ENCODE measurements at regions not wholly inside any gene's neighbourhood (a gene's known extent, or its start where the extent isn't known, plus 50 kb on each side); places are given as distances from the start of the nearest gene placed in this dataset.

DNA sequence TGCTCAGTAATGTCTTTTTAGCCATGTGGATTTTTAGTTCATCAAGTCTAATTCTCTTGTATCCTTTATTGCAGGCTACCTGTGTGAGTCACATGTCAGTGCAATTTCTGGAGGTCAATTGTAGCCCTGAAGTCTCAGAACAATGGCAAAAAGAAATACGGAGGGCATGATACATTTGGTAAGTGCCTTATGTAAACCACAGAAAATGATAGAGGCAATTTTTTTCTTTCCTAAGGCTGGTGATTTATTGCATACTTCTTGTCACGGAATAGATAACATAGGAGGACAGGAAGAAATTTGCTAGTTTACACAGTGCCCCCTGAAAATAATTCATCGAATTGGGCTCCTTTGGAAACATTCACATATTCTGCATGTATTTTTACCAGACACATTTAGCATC, 235.9 kb downstream of the DMRTA1 start:
- H3K27me3 ChIP-seq: no peaks in the 10 kb centered on the region
- H3K4me1 ChIP-seq: no peaks in the 10 kb centered on the region
- H3K4me3 ChIP-seq: no peak overlapping the region
- DNase-seq: no peak
- no peaks in the 10 kb centered on the region for H3K36me3 ChIP-seq
- no peak overlapping the region for H3K27ac ChIP-seq
- no peaks in the 10 kb centered on the region for H3K9me3 ChIP-seq
- TF ChIP-seq, protein P1, sequence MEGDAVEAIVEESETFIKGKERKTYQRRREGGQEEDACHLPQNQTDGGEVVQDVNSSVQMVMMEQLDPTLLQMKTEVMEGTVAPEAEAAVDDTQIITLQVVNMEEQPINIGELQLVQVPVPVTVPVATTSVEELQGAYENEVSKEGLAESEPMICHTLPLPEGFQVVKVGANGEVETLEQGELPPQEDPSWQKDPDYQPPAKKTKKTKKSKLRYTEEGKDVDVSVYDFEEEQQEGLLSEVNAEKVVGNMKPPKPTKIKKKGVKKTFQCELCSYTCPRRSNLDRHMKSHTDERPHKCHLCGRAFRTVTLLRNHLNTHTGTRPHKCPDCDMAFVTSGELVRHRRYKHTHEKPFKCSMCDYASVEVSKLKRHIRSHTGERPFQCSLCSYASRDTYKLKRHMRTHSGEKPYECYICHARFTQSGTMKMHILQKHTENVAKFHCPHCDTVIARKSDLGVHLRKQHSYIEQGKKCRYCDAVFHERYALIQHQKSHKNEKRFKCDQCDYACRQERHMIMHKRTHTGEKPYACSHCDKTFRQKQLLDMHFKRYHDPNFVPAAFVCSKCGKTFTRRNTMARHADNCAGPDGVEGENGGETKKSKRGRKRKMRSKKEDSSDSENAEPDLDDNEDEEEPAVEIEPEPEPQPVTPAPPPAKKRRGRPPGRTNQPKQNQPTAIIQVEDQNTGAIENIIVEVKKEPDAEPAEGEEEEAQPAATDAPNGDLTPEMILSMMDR (IDR thresholded peaks at IDR 0.05): no peak
- intact Hi-C loops (cut with DNase I; ENCODE audit: low total_unique reads): no loop called here

DNA sequence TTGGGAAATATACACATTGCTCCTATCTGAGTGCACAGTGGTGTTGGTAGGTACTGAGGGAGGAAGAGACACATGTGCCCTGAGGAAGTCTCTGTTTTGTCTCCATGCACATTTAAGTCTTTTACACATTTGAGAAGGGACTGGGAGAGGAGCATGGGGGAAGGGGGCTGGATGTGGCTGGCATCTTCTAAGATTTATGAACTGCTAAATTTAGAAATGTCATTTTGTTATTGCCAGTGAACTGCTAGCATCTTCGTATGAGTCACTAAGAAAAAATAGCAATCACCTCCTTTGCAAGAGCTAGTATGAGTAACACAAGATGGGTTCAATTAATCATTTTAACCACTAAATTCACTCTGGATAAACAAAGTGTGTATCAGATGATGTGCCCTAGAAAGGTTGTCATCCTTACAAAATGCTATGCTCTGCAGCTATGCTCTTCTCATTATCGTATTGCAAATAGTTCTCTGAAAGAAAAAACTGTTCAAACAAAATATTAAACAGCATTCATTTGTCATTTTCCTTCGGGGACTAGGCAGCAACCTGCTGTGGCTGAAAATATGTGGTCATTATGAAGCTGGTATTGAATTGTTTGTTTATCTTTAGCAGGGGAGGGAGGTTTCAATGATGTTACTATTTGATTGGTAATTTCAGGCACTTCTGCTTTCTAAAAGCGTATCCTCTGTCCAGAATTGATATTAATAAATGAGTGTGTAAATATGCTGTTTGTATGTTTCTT, 236.5 kb downstream of the DMRTA1 start:
- Histone ChIP-seq H3K27me3 (no peaks in the 10 kb centered on the region), H3K27ac (no peak overlapping the region), H3K4me3 (no peak overlapping the region), H3K36me3 (no peaks in the 10 kb centered on the region), H3K9me3 (no peaks in the 10 kb centered on the region), H3K4me1 (no peaks in the 10 kb centered on the region)
- intact Hi-C loops (cut with DNase I; ENCODE audit: low total_unique reads): no loop called here
- no peak for DNase-seq
- TF ChIP-seq, protein P1 (IDR thresholded peaks at IDR 0.05): no peak

DNA sequence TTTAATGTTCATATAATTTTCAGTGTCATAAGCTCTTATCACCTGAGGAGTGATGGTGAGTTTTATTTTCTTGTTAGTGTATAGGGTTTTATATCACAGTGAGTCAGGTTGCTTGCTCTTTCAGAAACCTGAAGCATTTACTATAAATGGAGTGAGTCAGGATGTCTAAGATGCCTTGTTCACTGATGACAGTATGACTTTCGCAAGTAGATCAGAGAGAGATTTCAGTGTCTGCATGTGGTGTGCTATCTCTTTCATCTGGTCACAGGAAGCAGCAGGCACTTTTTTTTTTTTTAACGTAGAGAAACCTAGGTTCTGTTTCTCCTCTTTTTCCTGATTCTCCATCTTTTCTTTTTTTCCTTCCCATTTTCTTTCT, 237.1 kb downstream of the DMRTA1 start:
- DNase-seq: no peak

DNA sequence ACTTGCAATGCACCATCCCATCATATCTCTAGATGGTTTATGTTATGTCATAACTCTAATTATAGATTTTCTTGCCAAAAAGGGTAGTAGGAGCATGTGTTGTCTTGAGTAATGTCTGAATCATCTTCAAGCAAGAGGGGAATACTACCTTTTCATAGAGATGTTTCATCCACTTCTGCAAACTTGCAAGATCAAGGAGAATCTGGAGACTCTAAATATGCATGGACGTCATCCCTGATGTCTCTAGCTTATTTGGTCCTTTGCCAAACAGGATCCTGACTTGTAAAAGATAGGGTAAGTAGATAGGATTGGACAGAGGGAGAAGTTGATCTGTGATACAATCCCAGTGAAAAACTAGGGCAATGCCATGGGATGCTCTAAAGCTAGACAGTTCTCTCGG, 246.5 kb downstream of the DMRTA1 start:
- Histone ChIP-seq H3K36me3 (no peaks in the 10 kb centered on the region), H3K9me3 (no peaks in the 10 kb centered on the region), H3K4me1 (no peaks in the 10 kb centered on the region), H3K27ac (no peak overlapping the region), H3K4me3 (no peak overlapping the region), H3K27me3 (no peaks in the 10 kb centered on the region)
- DNase-seq: no peak
- TF ChIP-seq, protein P1 (IDR thresholded peaks at IDR 0.05): no peak
- intact Hi-C loops (cut with DNase I; ENCODE audit: low total_unique reads): no loop called here

More for the DNA sequence above, 237.1 kb downstream of the DMRTA1 start:
- no peaks in the 10 kb centered on the region for H3K9me3 ChIP-seq
- H3K4me3 ChIP-seq: no peak overlapping the region
- no peaks in the 10 kb centered on the region for H3K27me3 ChIP-seq
- no peaks in the 10 kb centered on the region for H3K36me3 ChIP-seq
- TF ChIP-seq, protein P1 (IDR thresholded peaks at IDR 0.05): no peak
- H3K4me1 ChIP-seq: no peaks in the 10 kb centered on the region
- intact Hi-C loops (cut with DNase I; ENCODE audit: low total_unique reads): no loop called here
- H3K27ac ChIP-seq: no peak overlapping the region

DNA sequence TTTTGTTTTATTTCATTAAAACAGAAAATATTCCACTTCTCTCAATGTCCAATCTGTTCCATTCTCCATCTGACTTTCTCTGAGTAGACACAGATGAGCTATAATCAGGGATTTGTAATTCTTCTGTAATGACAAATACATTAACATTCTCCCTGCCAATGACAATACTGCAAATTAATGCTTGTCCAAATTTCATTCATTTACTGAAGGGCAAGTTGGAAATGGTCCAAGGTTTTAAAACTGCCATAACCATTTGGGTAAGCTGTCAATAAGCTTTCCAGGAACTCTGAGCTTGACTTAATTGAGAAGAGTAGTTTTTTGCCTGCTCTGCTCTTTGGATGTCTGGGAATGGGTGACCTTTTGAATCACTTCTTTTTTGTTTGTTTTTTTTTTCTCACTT, 253.5 kb downstream of the DMRTA1 start:
- no peak for DNase-seq
- intact Hi-C loops (cut with DNase I; ENCODE audit: low total_unique reads): no loop called here

More for the DNA sequence above, 253.5 kb downstream of the DMRTA1 start:
- TF ChIP-seq, protein P1 (IDR thresholded peaks at IDR 0.05): no peak
- Histone ChIP-seq H3K27ac (no peak overlapping the region), H3K4me3 (no peak overlapping the region), H3K4me1 (no peaks in the 10 kb centered on the region), H3K9me3 (no peaks in the 10 kb centered on the region), H3K27me3 (no peaks in the 10 kb centered on the region), H3K36me3 (no peaks in the 10 kb centered on the region)
